ENCODE measurements at regions not wholly inside any gene's neighbourhood (a gene's known extent, or its start where the extent isn't known, plus 50 kb on each side); places are given as distances from the start of the nearest gene placed in this dataset.

GRCh38 chr2:193331676-193332075, 1136.9 kb upstream of the TMEFF2 start (continued):
- TF ChIP-seq SAP30 (IDR thresholded peaks at IDR 0.05; ENCODE audit: insufficient read depth, insufficient replicate concordance, low read length) (no peak), TBP (IDR thresholded peaks at IDR 0.05; ENCODE audit: low read depth, low read length) (no peak)
